GM21717 (cell line): ENCODE measurements at regions not wholly inside any gene's neighbourhood (a gene's known extent, or its start where the extent isn't known, plus 50 kb on each side); places are given as distances from the start of the nearest gene placed in this dataset.
"Not testable (repeated sequence)": the region's sequence is repeated elsewhere in the genome, so short reads cannot be mapped to it uniquely, and the experiment has no call there.

ENCODE experiments used
- ATAC-seq: cut with Tn5 transposase; IDR thresholded peaks from one replicate; pipeline ENCODE4 v1.9.1; 2021; ENCODE audit warnings: mild to moderate bottlenecking, moderate library complexity; ENCODE audit not compliant: unreplicated experiment

DNA sequence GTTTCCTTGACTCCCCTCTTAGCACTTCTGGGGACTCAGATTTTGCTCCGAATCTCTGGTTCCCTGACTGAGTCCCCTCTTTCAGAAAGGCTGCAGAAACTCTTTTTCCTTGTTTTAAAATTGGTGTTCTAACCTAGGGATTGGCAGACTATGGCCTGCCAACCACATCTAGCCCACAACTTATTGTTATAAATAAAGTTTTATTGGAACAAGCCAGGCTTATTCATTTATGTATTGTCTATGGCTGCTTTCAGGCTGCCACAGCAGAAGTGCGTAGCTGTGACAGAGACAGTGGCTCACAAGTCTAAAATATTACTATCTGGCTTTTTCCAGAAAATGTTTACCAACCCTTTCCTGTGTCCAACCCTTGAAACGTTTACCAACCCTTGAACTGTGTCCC lies 81.7 kb downstream of the IER5 start:
- ATAC-seq = no peak

DNA sequence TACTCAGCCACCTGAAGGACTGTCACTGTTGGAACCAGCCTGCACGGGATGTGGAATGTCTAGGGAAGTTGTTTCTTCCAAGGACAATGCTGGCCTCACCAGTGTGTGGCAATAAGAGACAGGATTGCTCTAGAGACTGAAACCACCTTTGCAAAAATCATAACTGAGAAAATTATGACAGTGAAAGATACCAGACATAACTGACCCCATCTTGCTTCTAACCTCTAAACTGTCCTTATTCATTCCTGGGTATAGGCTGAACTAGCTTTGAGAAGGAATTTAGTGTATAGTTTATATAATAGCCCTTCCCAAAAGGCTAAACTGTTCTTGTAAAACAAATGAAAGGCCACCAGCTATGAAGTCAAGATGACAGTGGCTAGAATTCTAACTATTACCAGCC lies 83.6 kb downstream of the IER5 start:
- no peak for ATAC-seq

DNA sequence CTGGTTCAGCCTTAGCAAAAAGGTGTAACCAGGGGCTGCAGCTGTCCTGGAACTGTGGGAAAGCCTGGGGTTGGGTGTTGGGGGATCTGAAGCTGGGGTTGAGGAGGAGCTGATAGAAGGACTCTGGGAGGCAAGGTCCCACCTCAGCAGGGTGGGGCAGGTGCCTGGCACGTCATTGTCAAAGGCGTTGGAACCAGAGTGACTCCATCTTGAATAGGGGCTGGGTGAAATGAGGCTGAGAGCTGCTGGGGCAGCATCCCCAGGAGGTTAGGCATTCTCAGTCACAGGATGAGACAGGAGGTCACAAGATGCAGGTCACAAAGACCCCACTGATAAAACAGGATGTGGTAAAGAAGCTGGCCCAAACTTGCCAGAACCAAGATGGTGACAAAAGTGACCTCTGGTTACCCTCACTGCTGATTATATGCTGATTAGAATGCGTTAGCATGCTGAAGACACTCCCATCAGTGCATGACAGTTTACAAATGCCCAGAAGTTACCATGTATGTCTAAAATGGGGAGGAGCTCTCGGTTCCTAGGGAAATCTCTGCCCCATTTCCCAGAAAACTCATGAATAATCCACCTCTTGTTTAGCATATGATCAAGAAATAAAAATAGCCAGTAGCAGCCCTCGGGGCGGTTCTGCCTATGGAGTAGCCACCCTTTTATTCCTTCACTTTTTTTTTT lies 85.4 kb downstream of the IER5 start:
- ATAC-seq = no peak

DNA sequence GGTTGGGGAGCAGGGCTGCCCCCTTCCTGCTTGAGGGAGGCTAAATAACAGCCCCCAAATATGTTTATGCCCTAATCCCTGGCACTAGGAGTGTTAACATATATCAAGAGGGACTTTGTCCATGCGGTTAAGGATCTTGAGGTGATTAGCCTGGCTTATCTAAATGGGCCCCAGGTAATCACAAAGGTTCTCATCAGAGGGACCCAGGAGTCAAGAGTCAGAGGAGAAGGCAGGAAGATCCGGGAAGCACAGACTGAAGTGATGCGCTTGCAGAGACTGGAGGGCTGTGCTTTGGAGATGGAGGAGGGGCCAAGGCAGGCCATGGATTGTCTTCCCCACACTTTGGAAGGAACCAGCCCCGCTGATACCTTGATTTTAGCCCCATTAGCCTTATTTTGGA lies 86.4 kb downstream of the IER5 start:
- no peak for ATAC-seq

DNA sequence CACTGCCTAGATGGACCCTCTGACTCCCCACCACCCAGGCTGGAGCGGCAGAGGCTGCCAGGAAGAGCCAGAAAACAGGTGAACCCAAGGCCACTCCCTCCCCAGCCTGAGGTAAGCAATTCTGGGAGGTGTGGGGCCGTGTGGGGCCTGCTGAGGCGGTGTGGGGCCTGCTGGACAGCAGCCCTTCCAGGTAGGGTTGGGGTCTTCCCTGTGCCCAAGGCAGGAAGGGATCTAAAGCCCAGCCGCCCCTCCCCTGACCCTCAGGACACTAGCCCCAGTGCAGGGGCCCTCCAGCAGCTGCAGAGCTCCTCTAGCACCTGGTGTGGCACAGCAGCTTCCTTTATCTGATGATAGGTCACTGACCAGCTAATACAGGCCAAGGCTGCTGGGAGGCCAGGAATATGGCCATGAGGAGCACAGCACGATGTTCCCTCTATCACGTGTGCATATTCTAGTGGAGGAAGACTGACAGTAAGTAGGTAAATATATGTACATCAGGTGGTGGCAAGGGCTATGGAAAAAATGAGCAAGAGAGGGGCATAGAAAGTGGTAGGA lies 86.9 kb downstream of the IER5 start:
- ATAC-seq = no peak

DNA sequence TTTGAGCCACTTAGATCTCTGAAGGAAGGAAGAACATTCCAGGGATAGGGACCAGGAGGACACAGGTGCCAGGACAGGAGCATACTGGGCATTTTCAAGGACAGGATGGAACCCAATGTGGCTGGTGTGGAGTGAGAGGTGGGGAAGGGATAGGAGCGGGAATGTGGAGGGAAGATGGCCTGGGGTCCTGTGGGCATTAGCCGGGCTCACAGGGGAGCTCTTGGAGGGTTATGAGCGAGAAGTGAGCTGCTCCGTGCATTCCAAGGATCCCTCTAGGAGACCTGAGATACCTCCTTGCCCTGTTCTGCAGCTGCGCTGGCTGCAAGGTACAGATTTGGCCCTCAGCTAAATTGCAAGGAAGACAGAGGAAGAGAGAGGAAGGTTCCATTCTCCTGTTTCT lies 87.5 kb downstream of the IER5 start:
- ATAC-seq = no peak

DNA sequence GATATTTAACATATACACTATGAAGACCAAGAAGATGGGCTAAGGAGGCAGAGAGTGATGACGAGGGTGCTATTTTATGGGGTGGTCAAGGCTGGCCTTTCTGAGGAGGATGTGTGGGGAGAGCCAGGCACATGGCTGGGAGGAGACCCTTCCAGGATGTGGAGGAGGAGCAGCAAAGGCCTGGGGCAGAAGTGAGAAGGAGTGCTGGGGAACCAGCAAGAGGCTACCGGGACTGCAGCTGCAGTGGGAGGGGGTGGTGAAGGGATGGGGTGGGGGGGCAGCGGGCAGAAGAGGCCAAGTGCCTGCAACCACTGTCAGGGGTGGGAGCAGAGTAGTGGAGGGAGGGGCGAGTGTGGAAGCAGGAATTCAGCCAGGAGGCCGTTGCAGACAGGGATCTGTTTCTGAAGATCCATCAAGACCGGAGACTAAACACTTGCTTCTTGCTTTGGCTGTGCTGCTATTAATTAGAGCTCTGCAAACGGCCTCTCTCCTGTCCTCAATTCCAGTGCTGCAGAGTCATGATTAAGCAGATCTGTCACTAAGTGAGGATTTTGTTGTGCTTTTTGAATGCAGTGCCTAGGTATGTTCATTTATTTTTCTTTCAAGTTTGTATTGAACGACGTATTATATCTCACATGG lies 89.9 kb downstream of the IER5 start:
- ATAC-seq = no peak

DNA sequence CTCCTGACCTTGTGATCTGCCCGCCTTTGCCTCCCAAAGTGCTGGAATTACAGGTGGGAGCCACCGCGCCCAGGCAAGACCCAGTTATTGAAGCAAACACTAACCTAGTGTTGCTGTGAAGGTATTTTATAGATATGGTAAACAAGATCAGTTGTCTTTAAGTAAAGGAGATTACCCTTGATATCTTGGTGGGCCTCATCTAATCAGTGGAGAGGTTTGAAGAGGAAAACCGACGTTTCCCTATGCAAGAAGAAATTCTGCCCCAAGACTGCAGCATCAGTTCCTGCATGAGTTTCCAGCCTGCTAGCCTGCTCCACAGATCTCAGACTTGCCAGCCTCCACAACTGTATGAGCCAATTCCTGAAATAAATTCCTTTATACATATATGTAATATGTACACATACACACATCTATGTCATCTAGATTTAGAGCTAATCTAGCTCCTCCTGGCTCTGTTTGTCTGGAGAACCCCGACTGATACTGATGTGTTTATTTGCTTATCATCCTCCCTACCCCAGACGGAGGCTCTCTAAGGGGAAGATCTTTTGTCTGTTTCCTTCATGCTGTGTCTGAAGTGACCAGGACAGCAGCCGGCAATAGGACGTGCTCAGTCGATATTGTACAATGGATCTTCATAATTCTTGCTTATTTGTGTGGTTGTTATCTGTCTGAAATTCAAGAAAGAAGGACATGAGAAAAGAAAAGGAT lies 90.9 kb downstream of the IER5 start:
- ATAC-seq = no peak

DNA sequence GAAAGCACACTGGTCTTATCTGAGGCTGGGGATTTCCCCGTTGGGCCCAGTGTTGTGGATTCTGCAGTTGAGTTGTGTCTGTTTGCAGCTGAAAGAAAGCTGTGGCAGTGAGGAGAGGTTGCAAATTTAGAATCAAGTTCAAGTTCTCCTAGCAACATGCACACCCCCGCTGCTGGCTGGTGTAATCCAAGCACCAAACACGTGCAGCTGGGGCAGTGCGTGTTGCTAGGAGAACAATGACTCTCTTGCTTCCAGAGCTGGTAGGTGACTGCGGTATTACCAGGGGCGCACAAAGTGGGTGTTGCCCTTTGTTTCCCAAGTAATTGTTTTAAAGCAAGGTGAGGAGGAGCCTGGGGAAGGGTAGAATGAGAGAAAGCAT lies 91.5 kb downstream of the IER5 start:
- no peak for ATAC-seq

DNA sequence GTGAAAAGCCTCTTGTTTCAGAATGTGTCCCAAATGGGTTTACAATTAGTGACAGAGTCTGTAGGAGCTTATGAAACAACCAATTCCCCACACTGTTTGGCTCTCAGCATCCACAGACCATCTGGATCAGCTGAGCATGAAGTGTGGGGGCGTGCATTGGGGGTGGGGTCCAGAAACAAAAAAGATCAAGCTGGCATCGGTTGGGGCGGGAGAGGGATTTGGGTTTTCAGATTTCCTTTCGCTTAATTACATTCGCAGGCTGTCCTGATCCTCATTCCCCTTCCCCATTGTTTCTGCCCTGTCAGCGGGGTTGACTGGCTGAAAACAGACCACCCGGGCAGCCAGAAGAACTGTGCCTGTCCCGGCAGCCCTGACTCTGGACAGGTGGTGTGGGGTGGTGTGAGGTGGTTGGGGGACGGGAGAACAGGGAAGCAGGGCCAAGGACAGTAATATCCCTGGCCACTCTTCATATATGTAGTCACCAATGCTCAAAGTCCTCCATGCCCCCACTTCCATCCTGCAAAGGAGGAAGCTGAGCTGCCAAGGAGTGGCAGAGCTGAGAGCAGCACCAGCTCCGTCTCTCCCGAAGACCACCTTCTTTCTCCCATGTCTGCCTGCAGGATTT lies 92.0 kb downstream of the IER5 start:
- ATAC-seq = no peak

DNA sequence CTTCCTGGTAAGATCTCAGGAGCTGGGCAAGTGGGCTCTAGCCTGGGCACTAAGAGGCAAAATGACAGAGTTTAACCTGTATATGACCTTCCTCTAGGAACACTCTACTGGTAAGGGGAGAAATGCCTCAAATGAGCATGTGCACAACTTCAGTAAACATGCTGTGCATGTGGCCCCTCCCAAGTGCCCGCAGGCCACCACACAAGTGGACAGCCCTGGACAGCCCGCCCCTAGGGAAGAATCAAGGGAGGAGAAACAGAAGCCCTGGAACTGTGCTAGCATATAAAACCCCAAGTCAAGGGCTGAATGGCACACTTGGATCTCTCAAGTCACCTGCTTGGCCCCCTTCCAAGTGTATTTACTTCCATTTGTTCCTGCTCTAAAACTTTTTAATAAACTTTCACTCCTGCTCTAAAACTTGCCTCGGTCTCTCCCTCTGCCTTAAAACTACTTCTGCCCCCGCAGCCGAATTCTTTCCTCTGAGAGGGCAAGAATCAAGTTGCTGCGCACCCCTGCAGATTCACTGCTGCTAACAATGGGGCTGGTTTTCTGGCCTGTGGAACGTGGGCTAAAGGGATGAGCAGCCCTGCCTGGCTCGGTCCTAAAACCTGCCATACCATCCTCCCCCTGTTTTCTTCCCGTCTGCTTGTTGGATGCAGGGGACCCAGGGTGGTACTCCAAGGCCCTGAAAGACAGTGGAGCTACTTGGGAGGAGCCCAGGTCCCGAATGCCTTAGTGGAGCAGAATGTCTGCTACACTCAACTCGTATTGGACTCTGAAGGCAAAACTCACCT lies 93.5 kb downstream of the IER5 start:
- ATAC-seq = no peak

DNA sequence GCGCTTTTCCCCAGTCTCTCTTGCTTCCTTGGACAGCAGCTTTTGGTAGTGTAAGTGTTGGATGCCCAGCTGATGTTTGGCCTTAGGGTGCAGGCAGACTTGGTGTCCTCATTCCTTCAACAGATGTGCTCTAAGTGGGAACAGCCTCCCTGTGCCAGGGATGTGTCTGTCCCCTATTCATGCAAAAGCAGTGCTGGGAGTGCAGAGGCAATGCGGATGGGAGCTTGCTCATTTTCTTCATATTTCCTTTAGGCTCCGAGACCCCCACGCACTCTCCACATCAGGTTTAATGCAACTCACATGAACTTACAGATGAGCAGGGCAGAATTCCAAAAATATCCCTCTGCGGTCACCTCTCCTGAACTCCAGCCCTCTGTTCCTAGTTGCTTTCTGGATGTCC lies 96.1 kb downstream of the IER5 start:
- no peak for ATAC-seq

DNA sequence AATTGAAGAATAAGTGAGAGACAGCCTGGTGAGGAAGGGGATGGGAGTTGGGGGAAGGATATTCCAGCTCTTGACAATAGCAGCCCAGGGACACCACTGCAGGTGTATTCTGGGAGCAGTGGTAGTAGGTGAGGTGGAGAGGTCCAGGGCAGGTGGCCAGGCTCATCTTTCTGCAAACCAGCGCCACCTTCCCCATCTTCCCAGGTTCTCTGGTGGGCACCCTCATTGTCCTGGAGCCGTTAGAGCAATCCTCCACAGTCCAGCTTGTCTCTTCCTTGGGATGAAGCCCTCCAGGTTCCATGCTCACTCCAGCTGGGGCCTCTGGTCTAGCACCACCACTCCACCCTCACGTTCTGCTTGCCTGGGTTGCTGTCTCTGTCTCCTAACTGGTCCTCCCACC lies 97.0 kb downstream of the IER5 start:
- no peak for ATAC-seq

DNA sequence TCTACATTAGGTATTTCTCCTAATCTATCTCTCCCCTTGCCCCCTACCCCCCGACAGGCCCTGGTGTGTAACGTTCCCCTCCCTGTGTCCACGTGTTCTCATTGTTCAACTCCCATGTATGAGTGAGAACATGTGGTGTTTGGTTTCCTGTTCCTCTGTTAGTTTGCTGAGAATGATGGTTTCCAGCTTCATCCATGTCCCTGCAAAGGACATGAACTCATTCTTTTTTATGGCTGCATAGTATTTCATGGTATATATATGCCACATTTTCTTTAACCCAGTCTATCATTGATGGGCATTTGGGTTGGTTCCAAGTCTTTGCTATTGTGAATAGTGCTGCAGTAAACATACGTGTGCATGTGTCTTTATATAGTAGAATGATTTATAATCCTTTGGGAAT lies 97.6 kb downstream of the IER5 start:
- ATAC-seq = not testable (repeated sequence)

DNA sequence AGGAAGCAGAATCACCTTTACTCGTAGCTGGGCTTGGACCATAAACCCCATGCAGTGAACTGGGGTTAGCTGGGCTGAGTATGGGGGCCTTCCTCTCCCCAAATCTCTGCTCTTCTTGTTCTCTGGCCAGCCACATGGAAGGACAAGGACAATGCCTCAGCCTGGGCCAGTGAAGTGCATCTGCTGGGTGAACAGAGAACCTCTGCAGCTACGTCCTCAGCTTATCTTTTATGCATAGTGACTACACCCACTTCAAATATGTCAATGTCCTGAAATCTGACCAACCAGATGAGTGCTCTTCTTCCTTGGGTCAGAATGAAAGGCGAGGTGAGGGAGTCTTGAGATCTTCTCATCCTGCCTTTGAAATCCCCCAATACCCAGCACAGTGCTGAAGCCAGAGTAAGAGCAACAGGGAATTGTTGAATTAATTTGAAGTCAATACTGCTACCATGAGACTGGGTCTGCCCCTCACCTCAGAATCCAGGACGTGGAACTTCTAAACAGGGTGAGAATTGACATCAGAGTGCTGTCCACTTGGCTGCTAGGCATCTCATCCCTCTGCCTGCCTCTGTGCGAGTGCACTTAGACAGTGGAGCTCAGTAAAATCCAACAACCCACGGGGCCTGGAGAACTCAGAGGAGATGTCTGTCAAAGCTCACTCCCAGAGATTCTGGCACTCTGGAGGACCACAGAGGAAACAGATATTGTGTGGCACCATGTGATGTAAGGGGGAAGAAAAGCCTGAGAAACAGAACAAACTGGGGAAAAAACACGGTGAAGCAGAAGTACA lies 99.0 kb downstream of the IER5 start:
- ATAC-seq = no peak

DNA sequence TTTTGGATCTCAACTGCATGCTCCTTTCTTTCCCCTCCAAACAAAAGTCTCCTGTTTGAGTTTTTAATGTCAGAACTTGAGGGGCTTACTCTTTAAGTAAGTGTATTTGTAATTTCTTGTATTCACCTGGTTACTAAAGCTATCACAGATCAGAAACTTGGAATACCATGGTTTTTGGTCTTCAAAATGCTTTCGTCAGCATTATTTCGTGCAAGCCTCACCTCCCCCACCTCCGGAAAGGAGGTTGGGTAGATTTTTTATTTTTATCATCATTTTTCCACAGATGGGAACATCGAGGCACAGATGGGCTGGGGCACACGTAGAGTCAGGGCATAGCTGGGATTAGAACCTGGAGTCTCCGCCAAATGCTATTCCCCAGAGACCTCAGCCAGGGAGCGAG lies 100.7 kb downstream of the IER5 start:
- no peak for ATAC-seq

DNA sequence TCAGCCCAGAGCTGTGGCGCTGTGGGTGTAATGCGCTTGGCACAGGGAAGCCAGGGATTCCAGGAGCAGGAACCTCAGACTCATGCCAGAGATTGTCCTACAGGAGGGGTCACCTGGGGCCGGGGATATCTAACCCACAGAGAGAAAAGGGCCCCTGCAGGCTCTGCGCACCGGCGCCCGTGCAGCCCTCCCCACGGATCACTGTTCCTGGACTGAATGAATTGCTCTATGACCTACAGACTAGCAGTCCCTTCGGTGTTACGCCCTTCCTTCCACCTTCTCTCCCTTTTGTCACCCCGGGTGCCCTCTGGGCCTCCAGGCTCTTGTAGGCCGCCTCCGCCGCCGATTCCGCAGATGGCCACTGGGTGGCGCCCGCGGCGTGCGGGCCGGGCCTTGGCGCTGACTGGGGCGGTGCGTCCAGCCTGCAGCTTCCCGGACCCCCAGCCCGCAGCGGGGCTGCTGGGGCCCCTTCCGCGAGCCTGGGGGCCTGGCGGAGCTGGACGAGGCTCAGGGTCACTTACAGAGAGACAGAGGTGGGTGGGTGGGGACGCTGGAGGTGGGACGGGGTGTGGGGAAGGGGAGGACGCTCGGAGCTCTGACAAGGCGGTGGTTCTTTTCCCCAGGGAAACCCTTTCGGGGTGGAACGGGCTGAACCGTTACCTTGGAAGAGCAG lies 101.3 kb downstream of the IER5 start:
- ATAC-seq = no peak

DNA sequence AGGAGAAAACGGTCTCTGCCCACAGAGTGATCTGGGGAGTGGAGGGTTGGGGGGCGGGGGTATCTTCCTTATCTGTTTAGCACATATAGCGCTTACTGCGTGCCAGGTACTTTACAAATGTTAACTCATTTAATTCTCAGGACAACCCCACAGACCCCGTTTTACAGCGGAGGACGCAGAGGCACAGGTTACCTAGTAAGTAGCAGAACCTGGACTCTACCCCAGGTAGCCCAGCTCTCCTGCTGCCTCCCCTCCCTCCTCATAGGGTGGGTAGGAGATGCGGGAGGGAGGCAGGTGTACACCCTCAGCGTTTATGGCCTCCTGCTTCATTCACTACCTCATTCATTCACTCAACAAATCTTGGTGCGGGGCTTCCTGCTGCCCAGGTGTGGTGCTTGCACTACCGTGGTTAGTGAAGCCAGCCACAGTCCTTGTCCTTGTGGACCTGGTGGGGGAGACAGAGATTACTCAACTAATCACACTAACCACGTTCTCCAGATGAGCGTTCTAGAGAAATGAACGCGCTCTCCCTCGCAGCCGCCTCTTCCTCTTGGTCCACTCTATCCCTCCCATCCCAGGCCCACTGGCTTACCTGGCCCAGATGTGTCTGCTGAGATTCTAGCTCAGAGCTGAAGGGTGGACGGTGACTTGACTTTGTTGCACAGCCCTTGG lies 102.0 kb downstream of the IER5 start:
- no peak for ATAC-seq

DNA sequence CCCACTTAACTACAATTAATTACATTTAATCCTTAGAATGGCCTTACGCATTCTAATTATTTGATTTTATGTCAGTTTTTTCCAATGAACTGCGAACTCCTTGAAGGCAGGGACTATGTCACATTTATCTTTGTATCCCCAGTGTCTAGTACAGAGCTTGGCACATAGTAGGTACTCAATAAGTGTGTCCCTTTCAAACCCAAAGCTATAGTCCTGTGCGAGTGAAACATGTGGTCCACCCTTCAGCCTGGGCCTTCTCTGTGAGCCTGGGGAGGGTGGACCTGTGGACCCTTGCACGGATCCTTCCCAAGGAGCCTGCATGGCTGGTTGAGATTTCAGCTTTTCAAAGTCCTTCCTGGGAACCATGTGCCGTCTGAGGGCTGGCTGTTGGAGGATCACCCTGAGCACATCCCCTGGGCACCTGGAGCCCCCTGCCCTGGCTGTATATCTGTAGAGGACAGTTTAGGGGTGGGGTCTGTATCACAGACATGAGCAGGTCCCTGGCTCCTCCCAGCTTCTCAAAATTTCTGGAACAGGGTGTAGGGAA lies 103.1 kb downstream of the IER5 start:
- ATAC-seq = no peak
